Hematopoietic multipotent progenitor cell treated with erythropoietin and hydrocortisone succinate and interleukin-3 and kit ligand, for 6 days (in vitro differentiated cells): ENCODE measurements at regions not wholly inside any gene's neighbourhood (a gene's known extent, or its start where the extent isn't known, plus 50 kb on each side); places are given as distances from the start of the nearest gene placed in this dataset.
A peak's percentile ranks its signal among the peaks of the same experiment; 100 is the strongest.
"Not testable (repeated sequence)": the region's sequence is repeated elsewhere in the genome, so short reads cannot be mapped to it uniquely, and the experiment has no call there.

ENCODE experiments used
- DNase-seq: peaks from one replicate; pipeline ENCODE4 v3.0.0-alpha.2; 2015

GRCh38 chr21:28032652-28033051, 960.0 kb downstream of the LTN1 start:
- DNase-seq = not testable (repeated sequence)

GRCh38 chr21:28031066-28031465, 961.6 kb downstream of the LTN1 start:
- not testable (repeated sequence) for DNase-seq

GRCh38 chr21:28025111-28025510, 967.6 kb downstream of the LTN1 start:
- DNase-seq = no peak

- no peak for DNase-seq
Measured at GRCh38 chr21:28018741-28019669, 973.7 kb downstream of the LTN1 start.

- no peak for DNase-seq
Measured at GRCh38 chr21:28018213-28018612, 974.5 kb downstream of the LTN1 start.

- DNase-seq = no peak
Measured at GRCh38 chr21:28016571-28016970, 976.1 kb downstream of the LTN1 start.

GRCh38 chr21:28013123-28013522, 979.6 kb downstream of the LTN1 start:
- not testable (repeated sequence) for DNase-seq

GRCh38 chr21:28011970-28012369, 980.7 kb downstream of the LTN1 start:
- DNase-seq = not testable (repeated sequence)

- not testable (repeated sequence) for DNase-seq
Measured at GRCh38 chr21:28008245-28008644, 984.4 kb downstream of the LTN1 start.

GRCh38 chr21:28003627-28004026, 989.0 kb downstream of the LTN1 start:
- DNase-seq = not testable (repeated sequence)

GRCh38 chr21:27996906-27997305, 995.8 kb downstream of the LTN1 start:
- DNase-seq = not testable (repeated sequence)

- not testable (repeated sequence) for DNase-seq
Measured at GRCh38 chr21:27984663-27985325, 1007.9 kb downstream of the LTN1 start.

GRCh38 chr21:27979446-27979845, 1012.6 kb upstream of the ADAMTS5 start:
- not testable (repeated sequence) for DNase-seq

- DNase-seq = no peak
Measured at GRCh38 chr21:27975514-27975913, 1008.6 kb upstream of the ADAMTS5 start.

- not testable (repeated sequence) for DNase-seq
Measured at GRCh38 chr21:27974152-27974551, 1007.3 kb upstream of the ADAMTS5 start.

GRCh38 chr21:27968240-27968639, 1001.4 kb upstream of the ADAMTS5 start:
- not testable (repeated sequence) for DNase-seq

GRCh38 chr21:27954543-27955165, 987.8 kb upstream of the ADAMTS5 start:
- no peak for DNase-seq

GRCh38 chr21:27953340-27954045, 986.6 kb upstream of the ADAMTS5 start:
- DNase-seq = peak; percentile 8

GRCh38 chr21:27949093-27949492, 982.2 kb upstream of the ADAMTS5 start:
- DNase-seq = not testable (repeated sequence)

GRCh38 chr21:27930108-27930767, 963.4 kb upstream of the ADAMTS5 start:
- not testable (repeated sequence) for DNase-seq

GRCh38 chr21:27929179-27929578, 962.3 kb upstream of the ADAMTS5 start:
- not testable (repeated sequence) for DNase-seq

GRCh38 chr21:27928534-27929115, 961.7 kb upstream of the ADAMTS5 start:
- DNase-seq = not testable (repeated sequence)
